Stimulated activated CD8-positive, alpha-beta memory T cell treated with anti-CD3 and anti-CD28 coated beads, Interleukin-4, amount 100 ng/mL, for 1 hour (primary cell): ENCODE measurements at regions not wholly inside any gene's neighbourhood (a gene's known extent, or its start where the extent isn't known, plus 50 kb on each side); places are given as distances from the start of the nearest gene placed in this dataset.

ENCODE experiments used
- DNase-seq, 2 donors: peaks; one replicate each; pipeline ENCODE4 v3.0.0-alpha.2; 2020; ENCODE audit warnings: low read depth in 2 of 2, low spot score in 1 of 2

DNA sequence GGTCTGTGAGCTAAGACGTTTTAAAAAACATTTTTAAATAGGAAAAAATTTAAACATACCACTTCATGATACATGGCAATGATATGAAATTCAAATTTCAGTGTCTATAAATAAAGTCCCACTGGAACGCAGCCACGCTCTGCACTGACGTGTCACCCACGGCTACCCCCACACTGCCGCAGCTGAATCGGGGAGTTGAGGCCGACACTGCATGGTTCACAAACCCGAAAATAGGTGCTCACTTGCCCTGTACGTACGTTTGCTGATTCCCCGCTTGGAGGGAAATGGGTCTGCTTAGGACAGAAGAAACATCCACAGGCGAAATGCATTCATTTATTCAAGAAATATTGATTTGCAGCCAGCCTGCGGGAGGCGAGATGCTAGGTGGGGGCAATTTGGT lies 1342.3 kb downstream of the TBC1D22A start:
- DNase-seq = no peak

DNA sequence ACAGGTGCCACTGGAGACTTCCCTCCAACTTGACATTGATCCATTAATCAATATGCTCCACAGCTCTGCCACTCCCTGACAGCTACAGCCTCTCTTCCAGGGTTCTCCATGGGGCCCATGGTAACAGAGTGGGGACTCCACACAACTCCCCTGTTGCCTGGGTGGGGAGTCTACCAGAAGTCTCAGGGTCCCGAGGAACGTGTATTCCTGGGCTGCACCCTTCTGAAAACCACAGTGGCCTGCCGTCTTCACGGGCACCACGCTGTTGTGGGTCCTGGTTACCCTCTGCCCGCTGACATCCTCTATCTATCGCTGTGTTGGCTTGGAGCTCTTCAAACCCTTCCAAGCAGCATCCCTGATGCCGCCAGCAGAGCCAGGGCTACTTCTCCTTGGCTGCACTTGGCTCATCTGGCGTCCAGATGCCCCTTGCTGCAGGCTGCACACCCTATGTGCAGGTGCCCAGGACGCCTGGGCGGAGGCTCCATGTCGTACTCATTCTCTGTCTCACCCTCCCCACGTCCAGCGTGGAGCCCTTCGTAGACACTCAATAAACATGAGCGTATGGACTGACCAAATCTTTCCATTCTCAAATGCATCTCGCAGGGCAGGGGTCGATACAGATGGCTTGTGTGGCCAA lies 1341.8 kb downstream of the TBC1D22A start:
- no peak for DNase-seq

GRCh38 chr22:48103126-48103875 lies 1340.9 kb downstream of the TBC1D22A start:
- DNase-seq = no peak

DNA sequence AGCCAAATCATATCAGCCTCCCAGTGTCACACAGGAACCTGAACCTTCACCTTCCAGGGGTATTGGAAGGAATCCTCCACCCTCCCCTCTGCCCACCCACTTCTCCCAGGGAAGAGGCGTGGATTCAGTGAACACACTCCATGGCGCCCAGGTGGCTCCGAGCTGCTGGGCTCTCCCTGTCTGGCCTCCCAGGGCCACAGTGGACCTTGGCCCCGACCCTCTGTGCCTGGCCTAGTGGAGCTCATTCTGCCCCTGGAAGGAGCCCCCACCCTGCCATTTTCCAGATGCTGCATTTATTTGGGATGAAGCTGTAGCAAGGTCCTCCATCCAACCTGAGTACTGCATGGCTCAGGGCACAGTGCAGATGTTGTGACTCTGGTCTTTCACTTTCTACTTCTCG lies 1340.1 kb downstream of the TBC1D22A start:
- DNase-seq = no peak

- no peak for DNase-seq
Measured at GRCh38 chr22:48101704-48102103, 1339.3 kb downstream of the TBC1D22A start.

DNA sequence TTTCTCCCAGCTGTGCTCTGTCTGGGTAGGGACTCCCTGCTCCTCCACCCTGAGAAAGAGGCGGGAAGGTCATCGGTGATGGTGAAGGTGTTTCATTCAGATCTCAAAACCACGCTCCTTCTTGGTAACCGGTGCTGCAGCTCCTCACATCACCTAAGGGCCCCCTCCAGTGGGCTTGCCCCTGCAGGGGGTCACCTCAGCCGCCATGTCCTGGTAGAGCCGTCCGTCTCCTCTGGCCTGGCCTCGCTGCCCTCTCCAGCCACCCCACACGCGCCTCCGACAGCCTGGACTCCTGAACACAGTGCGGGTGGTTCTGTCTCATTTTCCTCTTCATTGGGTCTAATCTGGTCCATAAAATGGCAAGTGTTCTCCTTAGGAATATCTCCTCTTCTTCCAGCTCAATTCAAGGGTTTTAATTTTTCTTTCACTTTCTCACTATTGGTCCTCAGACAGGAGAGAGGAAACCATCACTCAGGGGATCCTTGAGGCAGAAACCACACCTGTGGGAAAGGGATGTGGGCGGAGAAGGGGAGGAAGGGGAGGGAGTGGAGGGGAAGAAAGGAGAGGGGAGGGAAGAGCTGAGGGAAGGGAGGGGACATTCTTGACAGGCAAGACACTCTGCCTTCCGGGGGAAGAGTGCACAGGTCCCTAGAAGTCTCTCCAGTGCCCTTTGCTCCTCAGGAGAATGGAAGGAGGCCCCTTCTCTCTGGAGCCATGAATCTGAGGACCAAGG lies 1338.4 kb downstream of the TBC1D22A start:
- no peak for DNase-seq

GRCh38 chr22:48099671-48100070 lies 1337.2 kb downstream of the TBC1D22A start:
- no peak for DNase-seq

GRCh38 chr22:48099251-48099650 lies 1336.8 kb downstream of the TBC1D22A start:
- no peak for DNase-seq

DNA sequence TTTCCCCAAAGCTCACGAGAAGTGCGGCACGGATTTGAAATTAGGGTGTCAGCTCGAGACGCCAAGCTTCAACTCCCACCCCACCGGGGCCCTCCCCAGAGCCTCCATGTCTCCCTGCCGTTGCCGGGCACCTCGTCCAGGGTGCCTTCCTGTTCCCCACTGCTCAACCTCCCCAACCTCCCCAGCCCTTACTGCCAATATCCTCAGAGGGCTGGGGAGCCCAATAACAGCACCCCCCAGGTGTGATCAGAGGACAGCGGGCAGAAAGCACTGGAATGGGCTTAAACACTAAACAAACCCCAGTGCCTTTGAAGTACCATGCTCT lies 1336.4 kb downstream of the TBC1D22A start:
- no peak for DNase-seq

DNA sequence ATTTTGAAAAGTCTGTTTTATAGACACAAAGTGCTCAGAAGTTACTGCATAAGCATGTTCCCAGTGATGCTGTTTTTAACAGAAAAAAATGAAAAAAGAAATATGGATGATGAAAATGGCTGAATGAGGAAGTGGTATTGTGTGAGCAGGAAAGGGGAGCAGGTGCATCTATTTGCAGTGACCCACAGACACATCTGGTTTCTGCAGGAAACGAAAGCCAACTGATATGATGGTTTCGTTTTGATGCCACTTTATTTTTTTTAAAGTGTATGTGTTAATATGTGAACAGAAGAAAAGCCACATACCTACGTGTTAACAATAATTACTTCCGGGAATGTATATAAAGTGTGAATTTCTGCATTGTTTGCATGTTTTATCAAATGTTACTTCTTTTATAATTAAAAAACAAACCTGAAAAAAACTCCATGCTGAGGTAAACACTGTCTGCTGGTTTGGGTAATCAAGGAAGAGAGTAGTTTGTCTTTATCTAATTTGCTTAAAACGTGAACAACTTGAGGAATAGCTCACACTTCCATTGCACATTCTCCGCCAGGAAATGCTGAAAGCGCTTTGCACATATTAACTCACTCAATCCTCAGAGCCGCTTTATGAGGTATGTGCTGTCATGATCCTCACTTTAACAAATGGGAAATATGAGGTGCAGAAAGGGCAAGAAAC lies 1335.9 kb downstream of the TBC1D22A start:
- no peak for DNase-seq

DNA sequence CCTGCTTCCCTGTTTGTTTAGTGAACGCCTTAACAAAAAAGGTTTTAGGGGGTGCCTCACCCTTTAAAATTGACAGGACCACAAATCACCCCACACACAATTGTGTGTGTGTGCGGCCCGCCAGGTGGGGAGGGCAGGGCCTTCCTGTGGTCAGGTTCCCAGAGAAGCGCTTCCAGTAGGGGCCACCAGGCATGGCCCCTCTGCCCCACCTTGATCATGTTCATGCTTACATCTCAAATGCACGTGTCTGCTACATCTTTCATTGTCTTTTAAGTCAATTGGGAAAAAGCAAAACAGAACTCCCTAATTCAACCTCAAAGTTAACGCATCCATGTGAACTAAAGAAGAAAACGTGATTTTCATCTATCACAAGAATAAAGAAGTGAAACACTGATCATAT lies 1335.3 kb downstream of the TBC1D22A start:
- DNase-seq = no peak

- no peak for DNase-seq
Measured at GRCh38 chr22:48096851-48097665, 1334.6 kb downstream of the TBC1D22A start.

GRCh38 chr22:48096411-48096810 lies 1334.0 kb downstream of the TBC1D22A start:
- DNase-seq = no peak

DNA sequence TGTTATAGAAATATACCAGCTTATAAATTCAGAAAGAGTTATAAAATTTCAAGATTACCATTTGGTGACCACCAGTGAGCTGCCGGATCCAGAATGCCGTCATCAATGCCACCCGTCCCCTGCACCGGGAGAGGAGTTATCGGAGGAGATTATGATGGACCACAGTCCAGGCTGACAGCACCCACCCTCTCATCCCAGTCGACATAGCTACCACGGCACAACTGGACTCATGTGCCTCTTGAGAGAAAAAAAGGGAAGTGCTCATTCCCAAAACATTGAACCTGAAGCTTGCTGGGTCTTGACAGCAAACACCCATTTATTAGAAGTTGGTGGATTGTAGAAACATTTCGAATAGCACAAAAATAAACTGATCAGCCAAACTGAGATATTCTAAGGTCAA lies 1331.5 kb downstream of the TBC1D22A start:
- DNase-seq = no peak

DNA sequence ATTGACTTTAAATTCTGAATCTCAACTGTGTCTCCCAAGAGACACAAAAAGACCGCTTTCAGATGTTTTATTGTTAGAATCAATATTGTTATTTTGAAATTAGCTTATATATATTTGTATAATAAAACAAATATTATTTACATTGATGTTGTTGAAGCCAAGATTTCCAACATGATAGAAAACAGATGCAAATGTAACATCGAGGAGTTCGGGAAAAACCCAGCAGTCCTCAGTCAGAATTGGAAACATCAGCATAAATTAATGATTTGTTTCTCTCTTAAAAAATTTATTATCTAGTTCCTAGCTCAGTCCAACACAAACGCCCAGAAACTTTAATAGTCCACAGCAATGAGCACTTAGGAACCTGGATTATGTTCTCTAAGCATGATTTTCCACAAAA lies 1330.4 kb downstream of the TBC1D22A start:
- no peak for DNase-seq

- DNase-seq = no peak
Measured at GRCh38 chr22:48091656-48092223, 1329.3 kb downstream of the TBC1D22A start.

DNA sequence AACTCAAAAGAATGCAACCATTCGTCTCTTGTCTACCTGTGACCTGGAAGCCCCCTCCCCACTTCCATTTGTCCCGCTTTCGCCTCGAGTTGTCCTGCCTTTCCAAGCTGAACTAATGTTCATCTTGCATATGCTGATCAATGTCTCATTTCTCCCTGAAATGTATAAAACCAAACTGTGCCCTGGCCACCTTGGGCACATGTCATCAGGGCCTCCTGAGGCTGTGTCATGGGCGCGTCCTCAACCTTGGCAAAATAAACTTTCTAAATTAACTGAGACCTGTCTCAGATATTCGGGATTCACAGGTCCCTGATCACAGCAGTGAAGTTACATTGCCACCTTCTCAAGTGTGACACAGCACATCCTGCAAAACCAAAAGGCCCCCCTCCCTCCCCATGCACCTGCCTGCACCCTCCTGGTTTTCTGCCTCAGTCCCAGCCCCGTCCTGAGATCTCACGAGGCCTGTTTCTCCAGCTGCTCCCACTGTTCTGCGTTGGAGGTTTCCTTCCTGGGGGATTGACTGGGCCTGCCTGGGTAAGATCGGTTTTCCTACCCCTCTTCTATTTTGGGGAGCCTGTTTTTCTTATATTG lies 1328.7 kb downstream of the TBC1D22A start:
- DNase-seq = no peak

GRCh38 chr22:48090332-48090672 lies 1327.9 kb downstream of the TBC1D22A start:
- DNase-seq = no peak

DNA sequence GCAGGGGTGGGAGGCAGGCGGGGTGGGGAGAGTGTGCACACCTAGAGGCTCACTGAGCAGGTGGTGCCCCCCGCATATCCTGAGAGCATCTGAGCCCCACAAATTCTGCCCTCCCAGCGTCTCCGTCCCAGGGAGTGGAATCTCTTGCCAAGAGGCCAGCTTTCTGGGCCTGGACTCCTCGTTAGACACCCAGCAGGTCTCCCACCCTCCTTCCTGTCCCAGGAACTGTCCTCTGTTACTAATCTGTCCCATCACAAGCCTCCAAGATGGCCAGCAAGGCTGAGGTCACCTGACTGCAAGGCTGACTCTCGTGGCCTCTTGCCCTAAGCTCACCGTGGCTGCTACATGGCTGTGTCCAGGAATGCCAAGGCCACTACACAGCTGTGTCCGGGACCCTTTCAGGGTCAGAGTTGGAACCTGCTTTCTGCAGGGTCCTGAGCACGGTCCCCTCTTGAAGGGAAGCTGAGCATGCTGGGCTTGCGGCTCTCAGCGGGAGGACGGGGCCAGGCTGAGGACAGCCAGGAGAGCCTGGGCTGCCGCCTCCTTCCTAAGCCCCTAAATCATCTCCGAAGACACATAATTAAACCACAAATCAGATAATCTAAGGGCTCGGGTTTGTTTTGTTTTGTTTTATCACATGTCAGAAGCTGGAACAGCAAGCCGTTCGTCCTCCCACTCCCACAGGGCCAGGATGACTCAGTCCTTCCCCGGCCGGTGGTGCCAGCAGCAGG lies 1327.3 kb downstream of the TBC1D22A start:
- no peak for DNase-seq
